HL-60 (cell line): ENCODE measurements at regions not wholly inside any gene's neighbourhood (a gene's known extent, or its start where the extent isn't known, plus 50 kb on each side); places are given as distances from the start of the nearest gene placed in this dataset.

ENCODE experiments used
- GABPA ChIP-seq: IDR thresholded peaks from 2 replicates; pipeline ENCODE4 v1.6.1; 2012; ENCODE audit warnings: low read depth
- TF ChIP-seq, protein P1 (sequence below): IDR thresholded peaks from one replicate; pipeline ENCODE4 v1.5.1; 2011; ENCODE audit warnings: low read length, control low read depth, inconsistent platforms; ENCODE audit not compliant: insufficient read depth

DNA sequence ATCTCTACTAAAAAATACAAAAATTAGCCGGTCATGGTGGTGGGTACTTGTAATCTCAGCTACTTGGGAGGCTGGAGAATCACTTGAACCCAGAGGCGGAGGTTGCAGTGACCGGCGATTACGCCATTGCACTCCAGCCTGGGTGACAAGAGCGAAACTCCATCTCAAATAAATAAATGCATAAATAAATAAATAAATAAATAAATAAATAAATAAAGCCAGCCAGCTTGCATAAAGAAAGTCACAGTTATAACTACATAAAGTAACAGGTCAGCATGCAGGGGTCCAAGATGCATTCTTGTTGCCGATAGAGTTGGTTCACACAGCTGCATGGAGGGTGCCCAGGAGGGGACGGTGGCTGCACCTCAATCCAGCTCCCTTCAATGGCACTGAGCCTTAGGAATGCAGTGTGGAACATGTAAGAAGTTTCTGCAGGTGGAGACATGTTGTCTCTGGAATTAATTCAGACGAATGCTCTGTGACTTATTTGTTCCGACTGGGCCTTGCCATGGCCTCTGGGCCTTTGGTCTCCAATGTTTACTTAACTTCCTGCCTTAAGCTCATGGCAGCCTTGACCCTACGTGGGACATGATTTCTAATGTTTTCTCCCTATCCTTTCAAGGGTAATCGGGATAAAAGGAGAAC is 159.6 kb upstream of the PRKCQ start:
- TF ChIP-seq, protein P1, sequence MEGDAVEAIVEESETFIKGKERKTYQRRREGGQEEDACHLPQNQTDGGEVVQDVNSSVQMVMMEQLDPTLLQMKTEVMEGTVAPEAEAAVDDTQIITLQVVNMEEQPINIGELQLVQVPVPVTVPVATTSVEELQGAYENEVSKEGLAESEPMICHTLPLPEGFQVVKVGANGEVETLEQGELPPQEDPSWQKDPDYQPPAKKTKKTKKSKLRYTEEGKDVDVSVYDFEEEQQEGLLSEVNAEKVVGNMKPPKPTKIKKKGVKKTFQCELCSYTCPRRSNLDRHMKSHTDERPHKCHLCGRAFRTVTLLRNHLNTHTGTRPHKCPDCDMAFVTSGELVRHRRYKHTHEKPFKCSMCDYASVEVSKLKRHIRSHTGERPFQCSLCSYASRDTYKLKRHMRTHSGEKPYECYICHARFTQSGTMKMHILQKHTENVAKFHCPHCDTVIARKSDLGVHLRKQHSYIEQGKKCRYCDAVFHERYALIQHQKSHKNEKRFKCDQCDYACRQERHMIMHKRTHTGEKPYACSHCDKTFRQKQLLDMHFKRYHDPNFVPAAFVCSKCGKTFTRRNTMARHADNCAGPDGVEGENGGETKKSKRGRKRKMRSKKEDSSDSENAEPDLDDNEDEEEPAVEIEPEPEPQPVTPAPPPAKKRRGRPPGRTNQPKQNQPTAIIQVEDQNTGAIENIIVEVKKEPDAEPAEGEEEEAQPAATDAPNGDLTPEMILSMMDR: no peak
- TF ChIP-seq GABPA: no peak
